NCI-H345 (cell line): ENCODE measurements at regions not wholly inside any gene's neighbourhood (a gene's known extent, or its start where the extent isn't known, plus 50 kb on each side); places are given as distances from the start of the nearest gene placed in this dataset.
"Not testable (repeated sequence)": the region's sequence is repeated elsewhere in the genome, so short reads cannot be mapped to it uniquely, and the experiment has no call there.

Experiments used
- DNase-seq: peaks from one replicate; lab custom pipeline; 2025; lab: John Stamatoyannopoulos, UW

- no peak for DNase-seq
Measured at GRCh38 chr16:51542981-51543815, 392.1 kb upstream of the SALL1 start.

DNA sequence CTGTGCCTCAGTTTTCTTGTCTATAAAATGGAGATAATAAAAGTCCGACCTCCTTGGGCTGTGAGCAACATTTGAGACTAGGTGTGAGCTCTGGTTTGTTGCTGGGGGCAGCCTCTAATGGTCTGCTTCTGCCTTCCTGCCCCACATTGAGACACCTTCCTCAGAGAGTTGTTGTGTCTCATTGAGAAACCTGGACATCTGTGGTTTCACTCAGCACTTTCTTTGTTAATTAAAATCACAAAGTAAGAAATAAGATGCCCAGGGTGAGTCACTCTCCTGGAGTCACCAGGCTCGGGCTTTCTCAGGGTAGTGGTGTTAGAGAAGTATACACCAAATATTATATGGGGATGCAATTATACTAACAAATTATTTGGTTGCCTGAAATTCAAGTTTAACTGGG, 389.2 kb upstream of the SALL1 start:
- DNase-seq = no peak

DNA sequence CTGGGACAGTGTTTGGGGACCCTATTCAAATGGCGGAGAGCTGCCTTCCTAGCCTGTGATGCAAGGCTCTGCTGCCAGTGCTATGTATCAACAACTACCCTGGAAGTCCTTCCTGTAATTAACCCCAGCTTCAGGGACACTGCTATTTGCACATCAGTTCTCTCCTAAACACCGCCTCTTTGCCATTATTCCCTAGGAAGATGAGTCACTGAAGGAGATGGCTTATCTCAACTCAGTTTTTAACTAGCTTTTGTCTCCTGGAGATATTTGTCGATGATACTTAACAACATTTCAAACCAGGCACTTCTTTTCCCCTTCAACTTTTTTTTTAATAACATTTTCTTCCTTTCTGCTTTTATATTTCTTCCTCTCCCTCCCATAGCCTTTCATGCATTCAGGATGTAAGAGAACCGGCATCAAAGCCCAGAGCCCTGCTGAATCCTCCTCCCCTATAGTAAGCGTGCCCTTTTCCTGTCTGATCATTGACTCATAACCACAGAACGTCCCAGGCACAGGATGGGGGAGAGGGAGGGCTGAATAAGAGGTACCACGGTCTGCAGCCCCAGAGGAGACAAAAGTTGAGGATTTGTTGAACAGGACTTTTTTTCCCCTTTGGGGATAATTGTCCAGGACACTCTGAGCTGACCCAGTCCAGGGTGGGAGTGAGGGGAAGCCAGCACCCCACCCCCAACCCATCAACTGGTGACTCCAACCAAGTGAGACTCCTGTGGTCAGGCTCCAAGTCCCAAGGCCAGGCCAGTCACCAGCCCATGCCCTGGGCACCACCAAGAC, 387.8 kb upstream of the SALL1 start:
- DNase-seq = no peak

- no peak for DNase-seq
Measured at GRCh38 chr16:51535591-51535990, 384.5 kb upstream of the SALL1 start.

DNA sequence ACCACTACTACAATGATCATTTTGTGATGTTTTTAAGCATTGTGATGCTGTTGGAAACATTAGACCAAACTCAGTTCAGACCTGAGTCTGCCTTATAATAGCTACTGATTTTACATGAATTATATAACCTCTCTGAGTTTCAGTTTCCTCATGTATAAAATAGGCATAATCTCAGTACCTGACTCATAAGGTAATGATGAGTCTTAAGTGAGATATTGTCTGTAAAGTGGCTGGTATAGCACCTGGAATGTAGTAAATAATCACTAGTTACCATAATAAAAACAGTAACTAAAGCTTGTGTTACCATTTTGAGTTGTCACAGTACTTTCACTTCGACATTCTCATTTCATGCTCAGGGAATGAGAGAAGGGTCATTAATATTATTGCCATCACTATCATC, 381.5 kb upstream of the SALL1 start:
- no peak for DNase-seq

DNA sequence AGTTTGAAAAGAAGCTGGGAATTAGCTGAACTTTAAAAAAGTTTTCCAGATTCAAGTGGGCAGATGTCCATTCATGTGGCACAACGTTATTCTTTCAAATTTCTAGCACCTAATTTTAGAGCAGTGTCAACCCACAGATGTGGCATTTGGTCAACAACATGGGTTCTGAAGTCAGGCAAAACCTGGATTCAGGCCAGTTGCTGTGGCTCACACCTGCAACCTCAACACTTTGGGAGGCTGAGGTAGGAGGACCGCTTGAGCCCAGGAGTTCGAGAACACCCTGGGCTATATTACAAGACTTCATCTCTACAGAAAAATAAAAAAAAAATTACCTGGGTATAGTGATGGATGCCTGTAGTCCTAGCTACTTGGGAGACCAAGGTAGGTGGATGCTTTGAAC, 380.2 kb upstream of the SALL1 start:
- DNase-seq = no peak

GRCh38 chr16:51527349-51527748, 376.3 kb upstream of the SALL1 start:
- DNase-seq = no peak

GRCh38 chr16:51526621-51527020, 375.6 kb upstream of the SALL1 start:
- DNase-seq = no peak

DNA sequence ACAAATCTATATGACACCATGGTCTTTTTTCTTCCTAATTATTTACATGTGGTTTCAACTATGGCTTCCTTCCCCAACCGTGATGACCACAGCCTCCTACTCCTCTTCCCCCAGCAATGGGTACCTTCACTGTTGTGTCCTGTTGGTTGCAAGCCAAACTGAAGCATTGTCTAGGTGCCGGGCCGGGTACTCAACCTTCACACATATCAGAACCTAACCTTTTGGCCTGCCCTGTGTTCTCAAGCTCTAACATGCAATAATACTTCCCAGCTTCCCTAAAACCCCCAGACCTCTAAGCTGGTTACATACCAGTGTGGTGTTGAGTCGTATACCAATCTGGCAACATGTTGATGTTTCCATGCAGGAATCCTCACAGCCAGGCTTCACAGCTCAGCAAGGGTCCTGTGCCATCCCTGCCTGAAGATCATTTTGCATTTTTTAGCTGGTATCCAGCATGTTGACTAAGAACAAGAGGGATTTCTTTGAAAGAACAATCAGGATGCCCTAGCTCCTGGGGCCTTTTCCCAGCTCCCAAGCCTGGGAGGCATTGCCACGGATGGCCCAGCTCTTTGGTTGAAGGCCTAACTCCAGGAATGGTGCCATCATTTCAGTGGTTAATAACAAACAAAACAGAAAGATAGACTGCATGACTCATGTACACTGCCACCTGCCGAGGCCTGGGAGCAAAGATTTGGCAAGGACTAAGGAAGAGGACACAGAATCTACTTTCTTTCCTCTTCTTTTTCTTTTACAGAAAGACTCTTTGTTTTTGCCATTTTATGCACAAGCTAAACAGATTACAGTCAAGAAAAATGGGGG, 373.7 kb upstream of the SALL1 start:
- DNase-seq = no peak

- DNase-seq = no peak
Measured at GRCh38 chr16:51524070-51524469, 373.0 kb upstream of the SALL1 start.

GRCh38 chr16:51523400-51523799, 372.3 kb upstream of the SALL1 start:
- DNase-seq = peak; percentile 51

GRCh38 chr16:51522902-51523301, 371.8 kb upstream of the SALL1 start:
- DNase-seq = no peak

DNA sequence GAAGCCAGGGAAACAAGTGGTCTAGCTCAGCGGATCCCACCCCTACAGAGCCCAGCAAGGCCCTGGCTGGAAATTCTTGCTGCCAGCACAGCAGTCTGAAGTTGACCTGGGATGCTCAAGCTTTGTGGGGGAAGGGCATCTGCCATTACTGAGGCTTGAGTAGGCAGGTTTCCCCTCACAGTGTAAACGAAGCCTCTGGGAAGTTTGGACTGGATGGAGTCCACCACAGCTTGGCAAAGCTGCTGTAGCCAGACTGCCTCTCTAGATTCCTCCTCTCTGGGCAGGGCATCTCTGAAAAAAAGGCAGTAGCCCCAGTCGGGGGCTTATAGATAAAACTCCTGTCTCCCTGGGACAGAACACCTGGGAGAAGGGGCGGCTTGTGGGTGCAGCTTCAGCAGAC, 365.9 kb upstream of the SALL1 start:
- DNase-seq = not testable (repeated sequence)

GRCh38 chr16:51510416-51510815, 359.3 kb upstream of the SALL1 start:
- no peak for DNase-seq

GRCh38 chr16:51509336-51509735, 358.3 kb upstream of the SALL1 start:
- DNase-seq = no peak

DNA sequence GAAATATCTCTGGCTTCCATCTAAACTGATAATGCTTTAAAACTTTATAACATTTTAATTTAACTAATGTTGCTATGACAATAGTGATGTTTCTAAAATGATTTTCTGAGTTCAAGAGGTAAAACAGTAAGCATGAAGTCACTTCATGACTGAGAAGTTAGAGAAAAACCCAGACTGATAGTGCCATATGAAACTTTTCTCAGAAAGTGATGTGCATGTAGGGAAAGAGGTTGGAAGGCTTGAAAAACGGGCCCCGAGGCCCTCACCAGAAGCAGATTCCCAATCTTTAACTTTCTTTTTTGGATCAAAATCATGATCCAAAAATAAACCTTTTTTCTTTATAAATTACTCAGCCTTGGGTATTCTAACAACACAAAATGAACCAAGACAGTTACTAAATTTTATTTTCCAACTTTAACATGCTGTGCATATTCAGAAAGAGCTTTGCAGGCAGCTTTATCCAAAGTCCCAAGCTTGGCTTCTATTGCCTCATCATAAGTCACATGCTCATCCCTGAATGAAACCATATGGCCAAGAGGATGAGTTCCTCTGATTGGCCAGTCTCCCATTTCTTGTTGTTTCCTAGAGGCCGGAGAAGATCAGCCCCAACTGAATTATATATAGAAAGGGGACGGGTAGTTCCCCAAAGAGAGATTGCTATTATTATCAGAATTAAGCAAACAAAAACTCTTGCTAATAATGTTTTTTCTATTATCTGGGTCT, 357.6 kb upstream of the SALL1 start:
- no peak for DNase-seq

- DNase-seq = no peak
Measured at GRCh38 chr16:51507286-51507685, 356.2 kb upstream of the SALL1 start.

DNA sequence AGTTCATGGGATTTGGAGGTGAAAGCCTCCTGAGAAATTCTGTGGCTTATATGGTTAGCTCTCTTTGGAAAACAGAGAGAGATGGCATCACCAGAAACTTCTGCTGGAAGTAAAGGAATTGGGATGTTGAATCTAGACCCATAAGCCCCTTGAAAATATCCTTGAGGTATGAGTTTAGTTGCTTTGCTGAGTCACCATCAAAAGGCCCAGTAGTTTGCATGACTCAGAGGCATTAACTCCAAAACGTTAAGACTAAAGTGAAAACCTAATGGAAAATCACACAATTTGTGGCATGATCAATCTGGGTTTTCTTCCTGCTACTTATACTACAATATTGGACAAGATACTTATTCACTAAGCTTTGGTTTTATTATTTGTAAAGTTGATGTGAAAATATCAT, 349.2 kb upstream of the SALL1 start:
- DNase-seq = no peak

DNA sequence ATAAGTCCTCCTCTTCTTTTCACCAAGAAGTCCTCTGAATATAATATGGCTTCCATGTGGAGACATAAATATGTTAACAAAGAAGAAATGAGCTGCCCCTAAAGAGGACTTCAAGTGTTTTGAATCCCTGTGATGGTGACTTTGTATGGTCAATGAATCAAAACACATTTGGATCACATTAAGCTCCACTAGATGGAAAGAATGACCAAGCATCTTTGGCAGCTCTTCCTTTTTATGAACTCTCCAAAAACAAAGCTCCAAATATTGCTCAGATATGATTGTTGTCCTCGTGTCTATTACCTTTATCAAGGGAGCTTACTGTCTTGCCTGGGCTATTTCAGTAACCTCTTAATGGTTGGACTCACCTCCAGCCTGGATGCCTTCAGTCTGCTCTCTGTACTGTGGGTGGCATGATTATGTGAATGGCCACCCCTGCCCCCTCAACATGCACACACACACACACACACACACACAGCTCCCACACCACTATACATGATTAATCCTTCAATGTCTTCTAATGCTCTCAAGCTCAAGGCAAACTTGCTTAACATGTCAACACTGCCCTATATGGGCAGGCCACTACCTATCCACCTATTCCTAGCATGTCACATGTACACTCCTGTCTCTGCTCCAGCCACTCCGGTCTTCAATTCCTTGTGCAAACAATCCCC, 346.6 kb upstream of the SALL1 start:
- no peak for DNase-seq

- no peak for DNase-seq
Measured at GRCh38 chr16:51490866-51491265, 339.8 kb upstream of the SALL1 start.

GRCh38 chr16:51487880-51488279, 336.8 kb upstream of the SALL1 start:
- DNase-seq = no peak
